SK-N-SH (cell line): ENCODE measurements at regions not wholly inside any gene's neighbourhood (a gene's known extent, or its start where the extent isn't known, plus 50 kb on each side); places are given as distances from the start of the nearest gene placed in this dataset.

Experiments used
- CTCF ChIA-PET: fragments of 300-600, 350-600 bp; formaldehyde crosslinking; extraction: SDS; loops from one replicate; lab custom pipeline; 2021; lab: Yijun Ruan, JAX
- POLR2A ChIA-PET: fragments of 350-600 bp; sonication (Branson Sonifier 250); formaldehyde crosslinking; extraction: SDS; loops from one replicate; lab custom pipeline; 2020; ENCODE audit warnings: antibody characterized with exemption, inconsistent platforms; lab: Yijun Ruan, JAX
- DNase-seq: peaks from one replicate; pipeline ENCODE4 v3.0.0; 2012
- H2AFZ ChIP-seq: fragments of 200-600 bp; sonication (generic); 2 replicates; pipeline ENCODE4 v1.8.1; 2016; ENCODE audit warnings: antibody characterized with exemption, mild to moderate bottlenecking, low read depth
- H3F3A ChIP-seq: fragments of 200-600 bp; sonication (generic); replicated peaks from 2 replicates; pipeline ENCODE3; 2016; ENCODE audit warnings: antibody characterized with exemption, mild to moderate bottlenecking; ENCODE audit not compliant: insufficient read depth
- H3K27ac ChIP-seq, 2 experiments: fragments of 200-500 bp in 1 of 2; fragments of 200-600 bp in 1 of 2; sonication (Bioruptor generic) in 1 of 2; sonication (generic), shearing (Covaris generic) in 1 of 2; 2 replicates each; pipeline versions ENCODE4 v1.5.1 to v1.6.1; 2014 to 2016; ENCODE audit warnings: low read depth in 2 of 2, inconsistent platforms in 1 of 2, low read length in 1 of 2, mild to moderate bottlenecking in 1 of 2, mixed read lengths in 1 of 2
- H3K27me3 ChIP-seq: fragments of 200-600 bp; sonication (generic), shearing (Covaris generic); 2 replicates; pipeline ENCODE4 v1.6.1; 2016; ENCODE audit warnings: mixed run types; ENCODE audit not compliant: insufficient read depth
- H3K36me3 ChIP-seq, 2 experiments: fragments of 200-500 bp in 1 of 2; fragments of 200-600 bp in 1 of 2; sonication (Bioruptor generic) in 1 of 2; sonication (generic) in 1 of 2; replicated peaks in 1 of 2; 2 replicates each; pipeline versions ENCODE3 to v1.5.1; 2014 to 2016; ENCODE audit warnings: low read length in 1 of 2, mild to moderate bottlenecking in 1 of 2; ENCODE audit not compliant: insufficient read depth in 2 of 2, control insufficient read depth in 1 of 2
- H3K4me1 ChIP-seq, 2 experiments: fragments of 200-500 bp in 1 of 2; fragments of 200-600 bp in 1 of 2; sonication (Bioruptor generic) in 1 of 2; sonication (generic), shearing (Covaris generic) in 1 of 2; 2 replicates each; pipeline versions ENCODE4 v1.5.1 to v1.6.1; 2014 to 2016; ENCODE audit warnings: low read depth in 1 of 2, low read length in 1 of 2, mixed run types in 1 of 2; ENCODE audit not compliant: insufficient read depth in 2 of 2, control insufficient read depth in 1 of 2
- H3K4me2 ChIP-seq: fragments of 200-600 bp; sonication (generic), shearing (Covaris generic); 2 replicates; pipeline ENCODE4 v1.6.1; 2017; ENCODE audit warnings: mixed run types
- H3K4me3 ChIP-seq, 2 experiments: fragments of 200-500 bp in 1 of 2; fragments of 200-600 bp in 1 of 2; sonication (Bioruptor generic) in 1 of 2; sonication (generic), shearing (Covaris generic) in 1 of 2; 2 replicates each; pipeline versions ENCODE4 v1.5.1 to v1.8.1; 2014 to 2016; ENCODE audit warnings: low read depth in 2 of 2, inconsistent platforms in 1 of 2, low read length in 1 of 2, mild to moderate bottlenecking in 1 of 2, mixed read lengths in 1 of 2, moderate library complexity in 1 of 2
- H3K79me2 ChIP-seq: fragments of 200-600 bp; sonication (generic); 2 replicates; pipeline ENCODE4 v1.8.1; 2017; ENCODE audit warnings: mild to moderate bottlenecking; ENCODE audit not compliant: insufficient read depth
- H3K9ac ChIP-seq: fragments of 200-600 bp; sonication (generic); 2 replicates; pipeline ENCODE4 v1.6.1; 2017; ENCODE audit warnings: mixed run types
- H3K9me2 ChIP-seq: fragments of 200-600 bp; sonication (generic); 2 replicates; pipeline ENCODE4 v1.6.1; 2017; ENCODE audit warnings: mixed run types
- H3K9me3 ChIP-seq: fragments of 200-600 bp; sonication (generic); 2 replicates; pipeline ENCODE4 v1.6.1; 2017; ENCODE audit warnings: mixed run types, mild to moderate bottlenecking, moderate library complexity
- H4K20me1 ChIP-seq: fragments of 200-600 bp; sonication (generic); 2 replicates; pipeline ENCODE4 v1.6.1; 2017; ENCODE audit warnings: mild to moderate bottlenecking, mixed run types; ENCODE audit not compliant: insufficient read depth
- CHD2 ChIP-seq: fragments of 150-350 bp; IDR thresholded peaks from 2 replicates; pipeline ENCODE4 v1.6.1; 2018; ENCODE audit warnings: low read length; ENCODE audit not compliant: partially characterized antibody
- CTCF ChIP-seq: fragments of 200-600 bp; sonication (generic); IDR thresholded peaks from 2 replicates; pipeline ENCODE4 v1.6.1; 2017; ENCODE audit warnings: antibody characterized with exemption, mild to moderate bottlenecking, moderate library complexity
- ELF1 ChIP-seq: IDR thresholded peaks from 2 replicates; pipeline ENCODE4 v1.4.0; 2012
- EZH2phosphoT487 ChIP-seq: fragments of 200-600 bp; sonication (generic); IDR thresholded peaks from 2 replicates; pipeline ENCODE4 v1.6.1; 2017; ENCODE audit warnings: low read depth, mixed run types, mild to moderate bottlenecking, antibody characterized with exemption, moderate library complexity, borderline replicate concordance
- FOSL2 ChIP-seq: IDR thresholded peaks from 2 replicates; pipeline ENCODE4 v1.4.0; 2012; ENCODE audit warnings: low read depth, mild to moderate bottlenecking, moderate library complexity, borderline replicate concordance
- FOXJ3 ChIP-seq: sonication (generic); formaldehyde crosslinking; IDR thresholded peaks from 2 replicates; pipeline ENCODE4 v1.5.1; 2020; ENCODE audit warnings: mild to moderate bottlenecking, missing genetic modification reagents
- GABPA ChIP-seq: IDR thresholded peaks from 2 replicates; pipeline ENCODE4 v1.4.0; 2012; ENCODE audit warnings: low read depth, mild to moderate bottlenecking
- IRF3 ChIP-seq: fragments of 150-350 bp; IDR thresholded peaks from 2 replicates; pipeline ENCODE4 v1.6.1; 2016; ENCODE audit warnings: mild to moderate bottlenecking, low read depth, low read length
- JUND ChIP-seq: IDR thresholded peaks from 2 replicates; pipeline ENCODE4 v1.4.0; 2012
- MXI1 ChIP-seq: IDR thresholded peaks from 2 replicates; pipeline ENCODE4 v1.6.1; 2012; ENCODE audit warnings: mild to moderate bottlenecking, low read depth, low read length, improper control_type of control experiment
- PBX3 ChIP-seq: IDR thresholded peaks from 2 replicates; pipeline ENCODE4; 2012
- POLR2AphosphoS5 ChIP-seq: IDR thresholded peaks from 2 replicates; pipeline ENCODE4 v1.6.1; 2012; ENCODE audit warnings: low read depth, low read length
- RAD21 ChIP-seq: IDR thresholded peaks from 2 replicates; pipeline ENCODE4 v1.6.1; 2012; ENCODE audit warnings: mild to moderate bottlenecking, low read length
- REST ChIP-seq: IDR thresholded peaks from 2 replicates; pipeline ENCODE4 v1.6.1; 2012; ENCODE audit warnings: mild to moderate bottlenecking, low read depth, low read length, moderate library complexity
- RFX5 ChIP-seq: IDR thresholded peaks from 2 replicates; pipeline ENCODE4 v1.6.1; 2012; ENCODE audit warnings: mild to moderate bottlenecking, improper control_type of control experiment, low read length
- SIN3A ChIP-seq: IDR thresholded peaks from 2 replicates; pipeline ENCODE4 v1.6.1; 2012; ENCODE audit warnings: low read depth, mild to moderate bottlenecking, low read length, moderate library complexity, borderline replicate concordance
- TAF1 ChIP-seq: IDR thresholded peaks from 2 replicates; pipeline ENCODE4 v1.6.1; 2012; ENCODE audit warnings: low read depth, mild to moderate bottlenecking, low read length, moderate library complexity, borderline replicate concordance
- TEAD4 ChIP-seq: IDR thresholded peaks from 2 replicates; pipeline ENCODE4 v1.4.0; 2012; ENCODE audit warnings: mild to moderate bottlenecking, borderline replicate concordance; ENCODE audit not compliant: insufficient read depth
- YY1 ChIP-seq: IDR thresholded peaks from 2 replicates; pipeline ENCODE4 v1.4.0; 2012; ENCODE audit warnings: low read depth, mild to moderate bottlenecking
- WGBS: methylation state at CpG from one replicate; pipeline ENCODE4 v1.1.6; 2017; ENCODE audit warnings: low lambda C conversion rate; 5-methylcytosine and 5-hydroxymethylcytosine counted together

- no peak for TF ChIP-seq CTCF
- no peak for TF ChIP-seq RFX5
Measured at GRCh38 chr21:16309250-16309971, 579.6 kb downstream of the USP25 start (continued).

- no peak overlapping the region for H2AFZ ChIP-seq
- no peaks in the 10 kb centered on the region; a peak in 1 of 4 replicates for H3K4me1 ChIP-seq
- H3K27ac ChIP-seq = no peak overlapping the region
- H3K9me3 ChIP-seq = no peaks in the 10 kb centered on the region
- no peaks in the 10 kb centered on the region for H3K36me3 ChIP-seq
- H3K9me2 ChIP-seq = no peaks in the 10 kb centered on the region
- TF ChIP-seq GABPA = no peak
- TF ChIP-seq TAF1 = no peak
- TF ChIP-seq RAD21 = no peak
- no peak for TF ChIP-seq FOSL2
- no peak for TF ChIP-seq ELF1
- TF ChIP-seq CHD2 = no peak
- TF ChIP-seq POLR2AphosphoS5 = no peak
- no peak for TF ChIP-seq TEAD4
- TF ChIP-seq IRF3 = no peak
- no peak overlapping the region for H3K4me3 ChIP-seq
- no peaks in the 10 kb centered on the region for H3F3A ChIP-seq
- POLR2A ChIA-PET = no interaction called here
- no peak overlapping the region for H3K4me2 ChIP-seq
- WGBS = 74% methylated on average over 9 of the region's 9 CpGs
- H3K27me3 ChIP-seq = no peaks in the 10 kb centered on the region
- no peaks in the 10 kb centered on the region for H4K20me1 ChIP-seq
- no peak for DNase-seq
- no peaks in the 10 kb centered on the region for H3K79me2 ChIP-seq
- H3K9ac ChIP-seq = no peak overlapping the region
- CTCF ChIA-PET = no interaction called here
Measured at GRCh38 chr21:16310176-16310575, 580.4 kb downstream of the USP25 start.

GRCh38 chr21:16311229-16311628, 581.4 kb downstream of the USP25 start:
- WGBS = 43% methylated on average over 3 of the region's 3 CpGs
- Histone ChIP-seq H3K9me3 (no peaks in the 10 kb centered on the region), H3K4me2 (no peak overlapping the region), H3K79me2 (no peaks in the 10 kb centered on the region), H2AFZ (no peak overlapping the region), H4K20me1 (no peaks in the 10 kb centered on the region), H3K27me3 (no peaks in the 10 kb centered on the region), H3F3A (no peaks in the 10 kb centered on the region), H3K36me3 (no peaks in the 10 kb centered on the region), H3K9me2 (no peaks in the 10 kb centered on the region), H3K4me3 (no peak overlapping the region), H3K27ac (no peak overlapping the region), H3K4me1 (no peaks in the 10 kb centered on the region; a peak in 1 of 4 replicates), H3K9ac (no peak overlapping the region)
- ChIA-PET CTCF (no interaction called here), POLR2A (no interaction called here)
- no peak for DNase-seq
- TF ChIP-seq TAF1 = no peak
- no peak for TF ChIP-seq GABPA
- no peak for TF ChIP-seq REST
- no peak for TF ChIP-seq FOXJ3
- no peak for TF ChIP-seq YY1
- TF ChIP-seq MXI1 = no peak
- no peak for TF ChIP-seq SIN3A
- TF ChIP-seq RFX5 = no peak
- no peak for TF ChIP-seq EZH2phosphoT487
- no peak for TF ChIP-seq PBX3
- TF ChIP-seq JUND = no peak
